PC-9 (cell line): ENCODE measurements at regions not wholly inside any gene's neighbourhood (a gene's known extent, or its start where the extent isn't known, plus 50 kb on each side); places are given as distances from the start of the nearest gene placed in this dataset.

Experiments used
- BruUV-seq: library from RNA; stranded (reverse); fragments of 400-500 nt; replicated peaks from 2 replicates; lab custom pipeline; 2021; lab: Mats Ljungman, UMichigan
- CTCF ChIA-PET: fragments of 300-600 bp; sonication (Branson Sonifier 250); formaldehyde crosslinking; loops from one replicate; lab custom pipeline; 2022; ENCODE audit warnings: antibody characterized with exemption; lab: Charles Lee
- POLR2A ChIA-PET: fragments of 300-600 bp; sonication (Branson Sonifier 250); formaldehyde crosslinking; loops from one replicate; lab custom pipeline; 2022; ENCODE audit warnings: antibody characterized with exemption; ENCODE audit not compliant: unreplicated experiment; lab: Charles Lee
- DNase-seq, 2 experiments: peaks; one replicate each; pipeline versions ENCODE4 v3.0.0 to v3.0.0-alpha.2; 2015 to 2022; ENCODE audit warnings: mixed read lengths in 1 of 2
- H2AFZ ChIP-seq: fragments of 200-600 bp; sonication (generic); 2 replicates; pipeline ENCODE4 v1.8.1; 2017; ENCODE audit warnings: antibody characterized with exemption
- H3F3A ChIP-seq: fragments of 200-600 bp; sonication (generic); 2 replicates; pipeline ENCODE4 v1.8.1; 2017; ENCODE audit warnings: antibody characterized with exemption, mild to moderate bottlenecking, low read depth; ENCODE audit not compliant: insufficient read depth
- H3K27ac ChIP-seq: fragments of 200-600 bp; sonication (generic); 2 replicates; pipeline ENCODE4 v1.6.1; 2016; ENCODE audit warnings: mixed run types
- H3K27me3 ChIP-seq: fragments of 200-600 bp; sonication (generic); 2 replicates; pipeline ENCODE4 v1.6.1; 2016; ENCODE audit warnings: low read depth, mixed run types; ENCODE audit not compliant: insufficient read depth
- H3K36me3 ChIP-seq: fragments of 200-600 bp; sonication (generic); 2 replicates; pipeline ENCODE4 v1.6.1; 2016; ENCODE audit warnings: low read depth, mixed run types
- H3K4me1 ChIP-seq: fragments of 200-600 bp; sonication (generic); replicated peaks from 2 replicates; pipeline ENCODE4 v1.6.1; 2016; ENCODE audit warnings: mixed run types; ENCODE audit not compliant: insufficient read depth
- H3K4me2 ChIP-seq: fragments of 200-600 bp; sonication (generic); 2 replicates; pipeline ENCODE4 v1.6.1; 2017; ENCODE audit warnings: mixed run types
- H3K4me3 ChIP-seq: fragments of 200-600 bp; sonication (generic); 2 replicates; pipeline ENCODE4 v1.6.1; 2016; ENCODE audit warnings: mixed run types
- H3K79me2 ChIP-seq: fragments of 200-600 bp; sonication (generic); 2 replicates; pipeline ENCODE4 v1.6.1; 2017; ENCODE audit warnings: low read depth, mixed run types
- H3K9me2 ChIP-seq: fragments of 200-600 bp; sonication (generic); 2 replicates; pipeline ENCODE4 v1.8.1; 2017; ENCODE audit warnings: mild to moderate bottlenecking; ENCODE audit not compliant: insufficient read depth
- H3K9me3 ChIP-seq: fragments of 200-600 bp; sonication (generic); 2 replicates; pipeline ENCODE4 v1.8.1; 2016; ENCODE audit warnings: low read depth; ENCODE audit not compliant: insufficient read depth
- H4K20me1 ChIP-seq: fragments of 200-600 bp; sonication (generic); 2 replicates; pipeline ENCODE4 v1.8.1; 2017; ENCODE audit not compliant: insufficient read depth
- CTCF ChIP-seq: fragments of 200-600 bp; sonication (generic); conservative IDR thresholded peaks from 2 replicates; pipeline ENCODE4 v1.6.1; 2017; ENCODE audit warnings: mixed run types, antibody characterized with exemption, mild to moderate bottlenecking, moderate library complexity
- EZH2 ChIP-seq: fragments of 200-600 bp; sonication (generic); IDR thresholded peaks from 2 replicates; pipeline ENCODE4 v1.8.0; 2017; ENCODE audit warnings: antibody characterized with exemption, low read depth
- intact Hi-C: fragments of 100-400 bp; cut with micrococcal nuclease; formaldehyde crosslinking; loops from one replicate; pipeline ENCODE4 v1.10.0; 2022; ENCODE audit not compliant: unreplicated experiment

GRCh38 chr5:163094492-163095180 lies 342.8 kb upstream of the CCNG1 start:
- Histone ChIP-seq H3K4me1 (no peaks in the 10 kb centered on the region), H3K36me3 (no peaks in the 10 kb centered on the region), H3K9me2 (no peaks in the 10 kb centered on the region), H3K4me3 (no peak overlapping the region), H3K9me3 (no peaks in the 10 kb centered on the region), H3K27ac (no peak overlapping the region), H3K79me2 (no peaks in the 10 kb centered on the region), H3K4me2 (no peak overlapping the region), H2AFZ (no peak overlapping the region), H3K27me3 (no peaks in the 10 kb centered on the region), H3F3A (no peaks in the 10 kb centered on the region), H4K20me1 (no peaks in the 10 kb centered on the region)
- ChIA-PET POLR2A (no interaction called here), CTCF (no interaction called here)
- DNase-seq, result no peak
- BruUV-seq, result no TSS peak
- no peak for TF ChIP-seq EZH2
- TF ChIP-seq CTCF, result no peak
- intact Hi-C loops, result no loop called here

GRCh38 chr5:163104464-163104863 lies 332.9 kb upstream of the CCNG1 start:
- H3K36me3 ChIP-seq, result no peaks in the 10 kb centered on the region
- POLR2A ChIA-PET, result no interaction called here
- H3K4me3 ChIP-seq, result no peak overlapping the region
- no peaks in the 10 kb centered on the region for H4K20me1 ChIP-seq
- BruUV-seq, result no TSS peak
- H3K27me3 ChIP-seq, result no peaks in the 10 kb centered on the region; the same call in 1 of the 2 replicates
- H3K4me1 ChIP-seq, result no peaks in the 10 kb centered on the region
- H2AFZ ChIP-seq, result no peak overlapping the region
- no peaks in the 10 kb centered on the region for H3F3A ChIP-seq
- no peak for DNase-seq
- CTCF ChIA-PET, result interaction anchor here (0.5 kb wide), 1 partner anchor 472 kb away, joined by 3 read pairs; no protein-coding TSS in a partner anchor
- no peaks in the 10 kb centered on the region for H3K9me2 ChIP-seq
- no peak overlapping the region for H3K27ac ChIP-seq
- TF ChIP-seq CTCF (no peak), EZH2 (no peak)
- no peaks in the 10 kb centered on the region for H3K79me2 ChIP-seq
- H3K4me2 ChIP-seq, result no peak overlapping the region
- no peaks in the 10 kb centered on the region for H3K9me3 ChIP-seq
- intact Hi-C loops, result no loop called here

- no peaks in the 10 kb centered on the region for H3K79me2 ChIP-seq
- H3K4me1 ChIP-seq, result no peaks in the 10 kb centered on the region
- no peaks in the 10 kb centered on the region for H3K36me3 ChIP-seq
- no peak overlapping the region for H2AFZ ChIP-seq
- CTCF ChIA-PET, result no interaction called here
- H3K9me3 ChIP-seq, result no peaks in the 10 kb centered on the region
- H3K9me2 ChIP-seq, result no peaks in the 10 kb centered on the region
- no peak overlapping the region for H3K4me3 ChIP-seq
- DNase-seq, result no peak
- intact Hi-C loops, result no loop called here
- H3K27ac ChIP-seq, result no peak overlapping the region
- no peaks in the 10 kb centered on the region for H4K20me1 ChIP-seq
- POLR2A ChIA-PET, result no interaction called here
- H3K27me3 ChIP-seq, result no peaks in the 10 kb centered on the region; the same call in 1 of the 2 replicates
- H3K4me2 ChIP-seq, result no peak overlapping the region
- no peaks in the 10 kb centered on the region for H3F3A ChIP-seq
- TF ChIP-seq CTCF (no peak), EZH2 (no peak)
- no TSS peak for BruUV-seq
Measured at GRCh38 chr5:163105456-163105855, 331.9 kb upstream of the CCNG1 start.
